HL-60 (cell line): ENCODE measurements at regions not wholly inside any gene's neighbourhood (a gene's known extent, or its start where the extent isn't known, plus 50 kb on each side); places are given as distances from the start of the nearest gene placed in this dataset.

ENCODE experiments used
- DNase-seq, 2 experiments: peaks; one replicate each; pipeline ENCODE4 v3.0.0-alpha.2; 2010 to 2020; ENCODE audit warnings: low read depth in 1 of 2, low spot score in 1 of 2
- H3K27ac ChIP-seq: fragments of 250-450 bp; sonication (Bioruptor Pico); replicated peaks from 2 replicates; pipeline ENCODE4 v1.5.1; 2020; ENCODE audit warnings: mild to moderate bottlenecking, moderate library complexity
- H3K27me3 ChIP-seq: fragments of 250-450 bp; sonication (Bioruptor Pico); 2 replicates; pipeline ENCODE4 v1.5.1; 2021; ENCODE audit warnings: mild to moderate bottlenecking, moderate library complexity; ENCODE audit not compliant: insufficient read depth, poor library complexity, severe bottlenecking
- H3K4me3 ChIP-seq: replicated peaks from 2 replicates; pipeline ENCODE4 v1.5.1; 2011; ENCODE audit warnings: mild to moderate bottlenecking, control low read depth, low read length; ENCODE audit not compliant: insufficient read depth
- GABPA ChIP-seq: IDR thresholded peaks from 2 replicates; pipeline ENCODE4 v1.6.1; 2012; ENCODE audit warnings: low read depth
- POLR2AphosphoS5 ChIP-seq: IDR thresholded peaks from 2 replicates; pipeline ENCODE4 v1.6.1; 2012; ENCODE audit warnings: low read depth
- SPI1 ChIP-seq: IDR thresholded peaks from 2 replicates; pipeline ENCODE4 v1.6.1; 2012; ENCODE audit warnings: low read depth, mild to moderate bottlenecking, borderline replicate concordance
- TF ChIP-seq, protein P1 (sequence below): IDR thresholded peaks from one replicate; pipeline ENCODE4 v1.5.1; 2011; ENCODE audit warnings: low read length, control low read depth, inconsistent platforms; ENCODE audit not compliant: insufficient read depth
- TF ChIP-seq, protein P2 (sequence below): IDR thresholded peaks from 2 replicates; pipeline ENCODE4 v1.6.1; 2012; ENCODE audit warnings: low read depth; ENCODE audit not compliant: insufficient replicate concordance

- Histone ChIP-seq H3K4me3 (no peak overlapping the region), H3K27ac (no peak overlapping the region), H3K27me3 (no peaks in the 10 kb centered on the region)
- TF ChIP-seq, protein P1, sequence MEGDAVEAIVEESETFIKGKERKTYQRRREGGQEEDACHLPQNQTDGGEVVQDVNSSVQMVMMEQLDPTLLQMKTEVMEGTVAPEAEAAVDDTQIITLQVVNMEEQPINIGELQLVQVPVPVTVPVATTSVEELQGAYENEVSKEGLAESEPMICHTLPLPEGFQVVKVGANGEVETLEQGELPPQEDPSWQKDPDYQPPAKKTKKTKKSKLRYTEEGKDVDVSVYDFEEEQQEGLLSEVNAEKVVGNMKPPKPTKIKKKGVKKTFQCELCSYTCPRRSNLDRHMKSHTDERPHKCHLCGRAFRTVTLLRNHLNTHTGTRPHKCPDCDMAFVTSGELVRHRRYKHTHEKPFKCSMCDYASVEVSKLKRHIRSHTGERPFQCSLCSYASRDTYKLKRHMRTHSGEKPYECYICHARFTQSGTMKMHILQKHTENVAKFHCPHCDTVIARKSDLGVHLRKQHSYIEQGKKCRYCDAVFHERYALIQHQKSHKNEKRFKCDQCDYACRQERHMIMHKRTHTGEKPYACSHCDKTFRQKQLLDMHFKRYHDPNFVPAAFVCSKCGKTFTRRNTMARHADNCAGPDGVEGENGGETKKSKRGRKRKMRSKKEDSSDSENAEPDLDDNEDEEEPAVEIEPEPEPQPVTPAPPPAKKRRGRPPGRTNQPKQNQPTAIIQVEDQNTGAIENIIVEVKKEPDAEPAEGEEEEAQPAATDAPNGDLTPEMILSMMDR, result no peak
- TF ChIP-seq GABPA (no peak), SPI1 (no peak), POLR2AphosphoS5 (no peak)
- TF ChIP-seq, protein P2, sequence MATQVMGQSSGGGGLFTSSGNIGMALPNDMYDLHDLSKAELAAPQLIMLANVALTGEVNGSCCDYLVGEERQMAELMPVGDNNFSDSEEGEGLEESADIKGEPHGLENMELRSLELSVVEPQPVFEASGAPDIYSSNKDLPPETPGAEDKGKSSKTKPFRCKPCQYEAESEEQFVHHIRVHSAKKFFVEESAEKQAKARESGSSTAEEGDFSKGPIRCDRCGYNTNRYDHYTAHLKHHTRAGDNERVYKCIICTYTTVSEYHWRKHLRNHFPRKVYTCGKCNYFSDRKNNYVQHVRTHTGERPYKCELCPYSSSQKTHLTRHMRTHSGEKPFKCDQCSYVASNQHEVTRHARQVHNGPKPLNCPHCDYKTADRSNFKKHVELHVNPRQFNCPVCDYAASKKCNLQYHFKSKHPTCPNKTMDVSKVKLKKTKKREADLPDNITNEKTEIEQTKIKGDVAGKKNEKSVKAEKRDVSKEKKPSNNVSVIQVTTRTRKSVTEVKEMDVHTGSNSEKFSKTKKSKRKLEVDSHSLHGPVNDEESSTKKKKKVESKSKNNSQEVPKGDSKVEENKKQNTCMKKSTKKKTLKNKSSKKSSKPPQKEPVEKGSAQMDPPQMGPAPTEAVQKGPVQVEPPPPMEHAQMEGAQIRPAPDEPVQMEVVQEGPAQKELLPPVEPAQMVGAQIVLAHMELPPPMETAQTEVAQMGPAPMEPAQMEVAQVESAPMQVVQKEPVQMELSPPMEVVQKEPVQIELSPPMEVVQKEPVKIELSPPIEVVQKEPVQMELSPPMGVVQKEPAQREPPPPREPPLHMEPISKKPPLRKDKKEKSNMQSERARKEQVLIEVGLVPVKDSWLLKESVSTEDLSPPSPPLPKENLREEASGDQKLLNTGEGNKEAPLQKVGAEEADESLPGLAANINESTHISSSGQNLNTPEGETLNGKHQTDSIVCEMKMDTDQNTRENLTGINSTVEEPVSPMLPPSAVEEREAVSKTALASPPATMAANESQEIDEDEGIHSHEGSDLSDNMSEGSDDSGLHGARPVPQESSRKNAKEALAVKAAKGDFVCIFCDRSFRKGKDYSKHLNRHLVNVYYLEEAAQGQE, result no peak
- no peak for DNase-seq
Measured at GRCh38 chr5:163248333-163248732, 189.1 kb upstream of the CCNG1 start.

DNA sequence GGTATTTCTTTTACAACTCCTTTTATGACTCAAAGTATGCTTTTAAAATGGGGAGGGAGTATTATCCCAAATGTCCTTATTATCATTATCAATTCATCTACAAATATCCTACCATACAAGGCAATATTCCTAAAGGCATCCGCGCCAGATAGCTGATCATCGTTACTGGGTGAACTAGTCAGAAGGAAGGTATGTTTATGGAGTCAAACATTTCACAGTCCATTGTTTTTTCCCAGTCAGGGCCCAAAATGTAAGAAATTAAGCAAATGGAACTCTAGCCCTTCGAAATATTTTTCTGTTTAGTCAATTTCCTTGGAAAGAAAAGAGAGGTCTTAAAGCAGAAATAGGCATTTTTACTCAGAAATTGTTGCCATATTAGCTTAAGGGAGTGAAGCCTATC, 188.5 kb upstream of the CCNG1 start:
- H3K4me3 ChIP-seq, result no peak overlapping the region
- DNase-seq, result no peak
- H3K27ac ChIP-seq, result no peak overlapping the region
- TF ChIP-seq, protein P2, result no peak
- TF ChIP-seq GABPA, result no peak
- TF ChIP-seq SPI1, result no peak
- TF ChIP-seq, protein P1, result no peak
- TF ChIP-seq POLR2AphosphoS5, result no peak
- H3K27me3 ChIP-seq, result no peaks in the 10 kb centered on the region

- TF ChIP-seq SPI1 (no peak), GABPA (no peak), POLR2AphosphoS5 (no peak)
- TF ChIP-seq, protein P1, result no peak
- TF ChIP-seq, protein P2, result no peak
- no peak overlapping the region for H3K27ac ChIP-seq
- no peak for DNase-seq
- no peaks in the 10 kb centered on the region for H3K27me3 ChIP-seq
- no peak overlapping the region for H3K4me3 ChIP-seq
Measured at GRCh38 chr5:163252950-163253349, 184.4 kb upstream of the CCNG1 start.
